KMS-11 (cell line): ENCODE measurements at regions not wholly inside any gene's neighbourhood (a gene's known extent, or its start where the extent isn't known, plus 50 kb on each side); places are given as distances from the start of the nearest gene placed in this dataset.

Experiments used
- H2AFZ ChIP-seq: fragments of 200-600 bp; sonication (generic); 2 replicates; pipeline ENCODE4 v1.6.1; 2016; ENCODE audit warnings: antibody characterized with exemption, mixed run types, low read depth
- H3K27ac ChIP-seq: fragments of 200-600 bp; sonication (generic); 2 replicates; pipeline ENCODE4 v1.6.1; 2016; ENCODE audit warnings: mild to moderate bottlenecking, mixed run types
- H3K27me3 ChIP-seq: fragments of 200-600 bp; sonication (generic); 2 replicates; pipeline ENCODE4 v1.6.1; 2017; ENCODE audit warnings: mild to moderate bottlenecking, low read depth, mixed run types, moderate library complexity; ENCODE audit not compliant: insufficient read depth
- H3K36me3 ChIP-seq: fragments of 200-600 bp; sonication (generic); 2 replicates; pipeline ENCODE4 v1.6.1; 2017; ENCODE audit warnings: mild to moderate bottlenecking, mixed run types; ENCODE audit not compliant: insufficient read depth
- H3K4me1 ChIP-seq: fragments of 200-600 bp; sonication (generic); 2 replicates; pipeline ENCODE4 v1.6.1; 2016; ENCODE audit warnings: mild to moderate bottlenecking, low read depth, mixed run types; ENCODE audit not compliant: poor library complexity, severe bottlenecking
- H3K4me2 ChIP-seq: fragments of 200-600 bp; sonication (generic); 2 replicates; pipeline ENCODE4 v1.7.0; 2016; ENCODE audit warnings: mild to moderate bottlenecking, mixed run types
- H3K4me3 ChIP-seq: fragments of 200-600 bp; sonication (generic); IDR thresholded peaks from 2 replicates; pipeline ENCODE4 v1.6.1; 2017; ENCODE audit warnings: low read depth, low read length, mixed read lengths; ENCODE audit not compliant: insufficient read depth
- H3K79me2 ChIP-seq: fragments of 200-600 bp; sonication (generic); 2 replicates; pipeline ENCODE4 v1.6.1; 2016; ENCODE audit warnings: low read depth, mixed run types; ENCODE audit not compliant: insufficient read depth
- H3K9ac ChIP-seq: fragments of 200-600 bp; sonication (generic); 2 replicates; pipeline ENCODE4 v1.6.1; 2016; ENCODE audit warnings: mild to moderate bottlenecking, mixed run types
- H4K20me1 ChIP-seq: fragments of 200-600 bp; sonication (generic); 2 replicates; pipeline ENCODE4 v1.6.1; 2016; ENCODE audit warnings: mild to moderate bottlenecking, mixed run types; ENCODE audit not compliant: insufficient read depth
- CTCF ChIP-seq: fragments of 200-600 bp; sonication (generic); conservative IDR thresholded peaks from 2 replicates; pipeline ENCODE4 v1.6.1; 2017; ENCODE audit warnings: low read depth, mild to moderate bottlenecking, antibody characterized with exemption, low read length, moderate library complexity, mixed read lengths

GRCh38 chr7:121456785-121457359 is 60.8 kb upstream of the FAM3C start:
- no peaks in the 10 kb centered on the region for H3K4me1 ChIP-seq
- H3K79me2 ChIP-seq, result no peaks in the 10 kb centered on the region
- H3K27me3 ChIP-seq, result no peaks in the 10 kb centered on the region
- no peak overlapping the region for H3K27ac ChIP-seq
- TF ChIP-seq CTCF, result no peak
- H2AFZ ChIP-seq, result no peak overlapping the region
- H3K36me3 ChIP-seq, result no peaks in the 10 kb centered on the region
- H4K20me1 ChIP-seq, result no peaks in the 10 kb centered on the region
- no peak overlapping the region for H3K4me3 ChIP-seq
- H3K9ac ChIP-seq, result no peak overlapping the region
- H3K4me2 ChIP-seq, result no peak overlapping the region

- Histone ChIP-seq H4K20me1 (no peaks in the 10 kb centered on the region), H3K9ac (no peak overlapping the region), H3K79me2 (no peaks in the 10 kb centered on the region), H3K4me1 (peaks cover 4% of the 10 kb centered on the region), H3K27ac (no peak overlapping the region), H3K27me3 (no peaks in the 10 kb centered on the region), H3K4me3 (no peak overlapping the region), H2AFZ (no peak overlapping the region), H3K4me2 (no peak overlapping the region), H3K36me3 (no peaks in the 10 kb centered on the region)
- no peak for TF ChIP-seq CTCF
These were observed 59.9 kb upstream of the FAM3C start for GRCh38 chr7:121456015-121456414.

GRCh38 chr7:121452389-121452788 is 56.3 kb upstream of the FAM3C start:
- TF ChIP-seq CTCF, result no peak
- Histone ChIP-seq H4K20me1 (no peaks in the 10 kb centered on the region), H3K4me3 (no peak overlapping the region), H3K9ac (no peak overlapping the region), H2AFZ (no peak overlapping the region), H3K36me3 (no peaks in the 10 kb centered on the region), H3K27ac (no peak overlapping the region), H3K79me2 (no peaks in the 10 kb centered on the region), H3K4me2 (no peak overlapping the region), H3K27me3 (no peaks in the 10 kb centered on the region), H3K4me1 (peaks cover 24% of the 10 kb centered on the region)

GRCh38 chr7:121451367-121452094 is 55.4 kb upstream of the FAM3C start:
- TF ChIP-seq CTCF, result no peak
- Histone ChIP-seq H3K4me2 (no peak overlapping the region), H3K4me1 (peaks cover 24% of the 10 kb centered on the region), H3K27ac (no peak overlapping the region), H3K4me3 (no peak overlapping the region), H3K27me3 (no peaks in the 10 kb centered on the region), H2AFZ (no peak overlapping the region), H3K79me2 (no peaks in the 10 kb centered on the region), H3K9ac (no peak overlapping the region), H3K36me3 (no peaks in the 10 kb centered on the region), H4K20me1 (no peaks in the 10 kb centered on the region)
